ENCODE measurements at regions not wholly inside any gene's neighbourhood (a gene's known extent, or its start where the extent isn't known, plus 50 kb on each side); places are given as distances from the start of the nearest gene placed in this dataset.
A peak's percentile ranks its signal among the peaks of the same experiment; 100 is the strongest.

DNA sequence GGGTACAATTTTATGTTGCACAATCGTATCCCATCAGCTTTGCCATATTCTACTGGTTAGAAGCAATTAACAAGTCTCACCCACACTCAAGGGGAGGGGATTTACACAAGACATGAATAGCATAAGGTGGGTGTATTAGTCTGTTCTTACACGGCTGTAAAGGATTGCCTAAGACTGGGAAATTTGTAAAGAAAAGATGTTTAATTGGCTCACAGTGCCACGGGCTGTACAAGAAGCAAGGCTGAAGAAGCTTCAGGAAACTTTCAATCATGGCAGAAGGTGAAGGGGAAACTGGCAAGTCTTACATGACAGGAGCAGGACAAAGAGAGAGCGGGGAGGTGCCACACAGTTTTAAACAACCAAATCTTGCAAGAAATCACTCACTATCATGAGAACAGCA, 231.8 kb upstream of the AMIGO2 start:
- Histone ChIP-seq H3K9me3 (no peaks in the 10 kb centered on the region), H3K9me2 (no peaks in the 10 kb centered on the region), H3K36me3 (replicated peaks in 1 of 2; ENCODE audit: control insufficient read depth in 1 of 2, insufficient read depth in 2 of 2, low read length in 1 of 2) (no peaks in the 10 kb centered on the region), H3K27ac (ENCODE audit: low read depth in 2 of 2, low read length in 1 of 2) (no peak overlapping the region), H4K20me1 (ENCODE audit: insufficient read depth) (no peaks in the 10 kb centered on the region), H3K27me3 (ENCODE audit: insufficient read depth) (peaks cover 6% of the 10 kb centered on the region; the same call in 1 of the 2 replicates), H3K4me2 (no peak overlapping the region), H3K4me1 (ENCODE audit: control insufficient read depth in 1 of 2, insufficient read depth in 2 of 2, low read depth in 1 of 2, low read length in 1 of 2) (no peaks in the 10 kb centered on the region), H3F3A (replicated peaks; ENCODE audit: insufficient read depth) (no peaks in the 10 kb centered on the region), H3K9ac (no peak overlapping the region), H2AFZ (ENCODE audit: low read depth) (no peak overlapping the region), H3K79me2 (ENCODE audit: insufficient read depth) (no peaks in the 10 kb centered on the region), H3K4me3 (ENCODE audit: low read depth in 2 of 2, low read length in 1 of 2) (no peak overlapping the region)
- 17% methylated on average over 4 of the region's 4 CpGs for WGBS (ENCODE audit: low lambda C conversion rate)
- DNase-seq: no peak
- ChIA-PET CTCF (no interaction called here), POLR2A (no interaction called here)
- TF ChIP-seq RCOR1 (IDR thresholded peaks at IDR 0.05; ENCODE audit: low read length): no peak
- TF ChIP-seq GATA2 (CRISPR knock-in tag; IDR thresholded peaks at IDR 0.05): no peak
- TF ChIP-seq, protein P1, sequence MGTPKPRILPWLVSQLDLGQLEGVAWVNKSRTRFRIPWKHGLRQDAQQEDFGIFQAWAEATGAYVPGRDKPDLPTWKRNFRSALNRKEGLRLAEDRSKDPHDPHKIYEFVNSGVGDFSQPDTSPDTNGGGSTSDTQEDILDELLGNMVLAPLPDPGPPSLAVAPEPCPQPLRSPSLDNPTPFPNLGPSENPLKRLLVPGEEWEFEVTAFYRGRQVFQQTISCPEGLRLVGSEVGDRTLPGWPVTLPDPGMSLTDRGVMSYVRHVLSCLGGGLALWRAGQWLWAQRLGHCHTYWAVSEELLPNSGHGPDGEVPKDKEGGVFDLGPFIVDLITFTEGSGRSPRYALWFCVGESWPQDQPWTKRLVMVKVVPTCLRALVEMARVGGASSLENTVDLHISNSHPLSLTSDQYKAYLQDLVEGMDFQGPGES (IDR thresholded peaks at IDR 0.05; ENCODE audit: low read depth, low read length): no peak
- no peak for TF ChIP-seq NRF1 (IDR thresholded peaks at IDR 0.05; ENCODE audit: low read depth, low read length)
- TF ChIP-seq SMC3 (IDR thresholded peaks at IDR 0.05; ENCODE audit: low read depth, low read length): no peak
- TF ChIP-seq JUND (IDR thresholded peaks at IDR 0.05): no peak
- no peak for TF ChIP-seq NFIC (IDR thresholded peaks at IDR 0.05; ENCODE audit: borderline replicate concordance)
- TF ChIP-seq, protein P2, sequence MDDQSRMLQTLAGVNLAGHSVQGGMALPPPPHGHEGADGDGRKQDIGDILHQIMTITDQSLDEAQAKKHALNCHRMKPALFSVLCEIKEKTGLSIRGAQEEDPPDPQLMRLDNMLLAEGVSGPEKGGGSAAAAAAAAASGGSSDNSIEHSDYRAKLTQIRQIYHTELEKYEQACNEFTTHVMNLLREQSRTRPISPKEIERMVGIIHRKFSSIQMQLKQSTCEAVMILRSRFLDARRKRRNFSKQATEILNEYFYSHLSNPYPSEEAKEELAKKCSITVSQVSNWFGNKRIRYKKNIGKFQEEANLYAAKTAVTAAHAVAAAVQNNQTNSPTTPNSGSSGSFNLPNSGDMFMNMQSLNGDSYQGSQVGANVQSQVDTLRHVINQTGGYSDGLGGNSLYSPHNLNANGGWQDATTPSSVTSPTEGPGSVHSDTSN (IDR thresholded peaks at IDR 0.05): no peak
- TF ChIP-seq SIN3A (IDR thresholded peaks at IDR 0.05; ENCODE audit: borderline replicate concordance, low read depth, low read length): no peak
- no peak for TF ChIP-seq TEAD4 (IDR thresholded peaks at IDR 0.05; ENCODE audit: borderline replicate concordance, insufficient read depth)
- TF ChIP-seq YY1 (IDR thresholded peaks at IDR 0.05; ENCODE audit: low read depth): no peak

DNA sequence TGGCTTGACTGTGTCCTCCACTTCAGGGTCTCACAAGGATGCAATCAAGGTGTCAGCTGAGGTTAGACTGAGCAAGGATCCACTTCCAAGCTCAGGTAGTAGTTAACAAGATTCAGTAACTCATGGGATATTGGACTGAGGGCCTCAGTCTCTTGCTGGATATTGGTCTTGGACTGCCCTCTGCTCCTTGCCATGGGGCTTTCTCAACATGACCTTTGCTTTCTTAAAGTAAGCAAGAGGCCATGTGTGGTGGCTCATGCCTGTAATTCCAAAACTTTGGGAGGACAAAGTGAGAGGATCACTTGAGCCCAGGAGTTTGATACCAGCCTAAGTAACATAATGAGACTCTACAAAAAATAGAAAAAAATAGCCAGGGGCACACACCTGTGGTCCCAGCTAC, 231.3 kb upstream of the AMIGO2 start:
- no peak overlapping the region for H3K9ac ChIP-seq
- peaks cover 9% of the 10 kb centered on the region; the same call in 1 of the 2 replicates for H3K27me3 ChIP-seq (ENCODE audit: insufficient read depth)
- no peak overlapping the region for H3K4me2 ChIP-seq
- H2AFZ ChIP-seq (ENCODE audit: low read depth): no peak overlapping the region
- H3K79me2 ChIP-seq (ENCODE audit: insufficient read depth): no peaks in the 10 kb centered on the region
- no peaks in the 10 kb centered on the region for H3K9me2 ChIP-seq
- TF ChIP-seq, protein P1 (IDR thresholded peaks at IDR 0.05; ENCODE audit: low read depth, low read length): no peak
- no peak for TF ChIP-seq YY1 (IDR thresholded peaks at IDR 0.05; ENCODE audit: low read depth)
- no peaks in the 10 kb centered on the region for H3K9me3 ChIP-seq
- H4K20me1 ChIP-seq (ENCODE audit: insufficient read depth): no peaks in the 10 kb centered on the region
- CTCF ChIA-PET: no interaction called here
- H3K4me3 ChIP-seq (ENCODE audit: low read depth in 2 of 2, low read length in 1 of 2): 0 out of 4 replicates have a peak overlapping the region, but pooled peaks of 1 of the 2 experiments have one; percentile 3
- H3K4me1 ChIP-seq (ENCODE audit: control insufficient read depth in 1 of 2, insufficient read depth in 2 of 2, low read depth in 1 of 2, low read length in 1 of 2): no peaks in the 10 kb centered on the region
- H3K36me3 ChIP-seq (replicated peaks in 1 of 2; ENCODE audit: control insufficient read depth in 1 of 2, insufficient read depth in 2 of 2, low read length in 1 of 2): no peaks in the 10 kb centered on the region
- POLR2A ChIA-PET: no interaction called here
- no peak overlapping the region for H3K27ac ChIP-seq (ENCODE audit: low read depth in 2 of 2, low read length in 1 of 2)
- DNase-seq: no peak
- H3F3A ChIP-seq (replicated peaks; ENCODE audit: insufficient read depth): no peaks in the 10 kb centered on the region

Data from SK-N-SH (cell line).